Activated CD4-positive, alpha-beta memory T cell treated with anti-CD3 and anti-CD28 coated beads, Interleukin-2, amount 10 ng/mL, durations not matched to agents 7 days and 5 days (primary cell): ENCODE measurements at regions not wholly inside any gene's neighbourhood (a gene's known extent, or its start where the extent isn't known, plus 50 kb on each side); places are given as distances from the start of the nearest gene placed in this dataset.

Experiments
- CTCF ChIA-PET: fragments of 350-600 bp; sonication (Branson Sonifier 250); formaldehyde crosslinking; loops from one replicate; lab custom pipeline; 2021; ENCODE audit warnings: antibody characterized with exemption, inconsistent platforms; lab: Charles Lee
- POLR2A ChIA-PET: fragments of 350-600 bp; sonication (Branson Sonifier 250); formaldehyde crosslinking; loops from one replicate; lab custom pipeline; 2021; ENCODE audit warnings: antibody characterized with exemption; lab: Charles Lee
- DNase-seq: peaks from one replicate; pipeline ENCODE4 v3.0.0-alpha.2; 2020
- H3K27ac Mint-ChIP-seq: one replicate; pipeline ENCODE4 v1.8.0; 2021; ENCODE audit warnings: mild to moderate bottlenecking, mixed read lengths
- H3K27me3 Mint-ChIP-seq: one replicate; pipeline ENCODE4 v1.8.0; 2021; ENCODE audit warnings: mixed read lengths
- H3K36me3 Mint-ChIP-seq: one replicate; pipeline ENCODE4 v1.8.0; 2021; ENCODE audit warnings: low read depth, mixed read lengths
- H3K4me1 Mint-ChIP-seq: one replicate; pipeline ENCODE4 v1.8.0; 2021; ENCODE audit warnings: mixed read lengths
- H3K4me3 Mint-ChIP-seq: one replicate; pipeline ENCODE4 v1.8.0; 2021; ENCODE audit warnings: mild to moderate bottlenecking, mixed read lengths
- H3K9me3 Mint-ChIP-seq: one replicate; pipeline ENCODE4 v1.8.0; 2021; ENCODE audit warnings: mixed read lengths

- Mint-ChIP-seq H3K27ac (no peak overlapping the region), H3K4me1 (no peaks in the 10 kb centered on the region), H3K36me3 (no peaks in the 10 kb centered on the region), H3K9me3 (no peaks in the 10 kb centered on the region), H3K27me3 (peaks cover 2% of the 10 kb centered on the region), H3K4me3 (no peak overlapping the region)
- DNase-seq = no peak
- ChIA-PET CTCF (no interaction called here), POLR2A (no interaction called here)
These were observed 459.7 kb downstream of the LRATD1 start for GRCh38 chr2:15092181-15092580.

GRCh38 chr2:15092691-15093090, 460.2 kb downstream of the LRATD1 start:
- Mint-ChIP-seq H3K4me1 (no peaks in the 10 kb centered on the region), H3K27ac (no peak overlapping the region), H3K4me3 (no peak overlapping the region), H3K27me3 (peaks cover 2% of the 10 kb centered on the region), H3K9me3 (no peaks in the 10 kb centered on the region), H3K36me3 (no peaks in the 10 kb centered on the region)
- DNase-seq = no peak
- POLR2A ChIA-PET = no interaction called here
- CTCF ChIA-PET = no interaction called here

GRCh38 chr2:15094161-15094560, 461.6 kb downstream of the LRATD1 start:
- DNase-seq = no peak
- ChIA-PET POLR2A (no interaction called here), CTCF (no interaction called here)
- Mint-ChIP-seq H3K27ac (no peak overlapping the region), H3K27me3 (no peaks in the 10 kb centered on the region), H3K4me3 (no peak overlapping the region), H3K9me3 (no peaks in the 10 kb centered on the region), H3K4me1 (no peaks in the 10 kb centered on the region), H3K36me3 (no peaks in the 10 kb centered on the region)

GRCh38 chr2:15096873-15097272, 464.3 kb downstream of the NBAS start:
- Mint-ChIP-seq H3K4me1 (no peaks in the 10 kb centered on the region), H3K36me3 (no peaks in the 10 kb centered on the region), H3K27me3 (peaks cover 3% of the 10 kb centered on the region), H3K4me3 (no peak overlapping the region), H3K9me3 (no peaks in the 10 kb centered on the region), H3K27ac (no peak overlapping the region)
- CTCF ChIA-PET = no interaction called here
- no peak for DNase-seq
- POLR2A ChIA-PET = no interaction called here

GRCh38 chr2:15107137-15107536, 454.0 kb downstream of the NBAS start:
- ChIA-PET CTCF (no interaction called here), POLR2A (no interaction called here)
- no peak overlapping the region for H3K27ac Mint-ChIP-seq
- no peaks in the 10 kb centered on the region for H3K4me1 Mint-ChIP-seq
- H3K27me3 Mint-ChIP-seq = peaks cover 2% of the 10 kb centered on the region
- no peak for DNase-seq
- no peak overlapping the region for H3K4me3 Mint-ChIP-seq
- no peaks in the 10 kb centered on the region for H3K36me3 Mint-ChIP-seq
- H3K9me3 Mint-ChIP-seq = peaks cover 18% of the 10 kb centered on the region

GRCh38 chr2:15111718-15112117, 449.4 kb downstream of the NBAS start:
- POLR2A ChIA-PET = no interaction called here
- Mint-ChIP-seq H3K4me1 (no peaks in the 10 kb centered on the region), H3K27ac (no peak overlapping the region), H3K9me3 (peaks cover 26% of the 10 kb centered on the region), H3K4me3 (no peak overlapping the region), H3K27me3 (no peaks in the 10 kb centered on the region), H3K36me3 (no peaks in the 10 kb centered on the region)
- CTCF ChIA-PET = no interaction called here
- no peak for DNase-seq

- no peaks in the 10 kb centered on the region for H3K36me3 Mint-ChIP-seq
- CTCF ChIA-PET = no interaction called here
These were observed 448.9 kb downstream of the NBAS start for GRCh38 chr2:15112216-15112615.

GRCh38 chr2:15115776-15116175, 445.4 kb downstream of the NBAS start:
- ChIA-PET POLR2A (no interaction called here), CTCF (no interaction called here)
- Mint-ChIP-seq H3K4me1 (no peaks in the 10 kb centered on the region), H3K9me3 (peaks cover 17% of the 10 kb centered on the region), H3K4me3 (no peak overlapping the region), H3K27me3 (no peaks in the 10 kb centered on the region), H3K27ac (no peak overlapping the region), H3K36me3 (no peaks in the 10 kb centered on the region)
- no peak for DNase-seq

More at GRCh38 chr2:15112216-15112615, 448.9 kb downstream of the NBAS start:
- H3K27me3 Mint-ChIP-seq = no peaks in the 10 kb centered on the region
- peaks cover 26% of the 10 kb centered on the region for H3K9me3 Mint-ChIP-seq
- no peak overlapping the region for H3K4me3 Mint-ChIP-seq
- no peak for DNase-seq
- no peaks in the 10 kb centered on the region for H3K4me1 Mint-ChIP-seq
- H3K27ac Mint-ChIP-seq = no peak overlapping the region
- POLR2A ChIA-PET = no interaction called here

- no peaks in the 10 kb centered on the region for H3K36me3 Mint-ChIP-seq
- H3K4me1 Mint-ChIP-seq = no peaks in the 10 kb centered on the region
- no peak overlapping the region for H3K27ac Mint-ChIP-seq
- ChIA-PET POLR2A (no interaction called here), CTCF (no interaction called here)
- no peak for DNase-seq
- H3K27me3 Mint-ChIP-seq = no peaks in the 10 kb centered on the region
- peaks cover 10% of the 10 kb centered on the region for H3K9me3 Mint-ChIP-seq
- H3K4me3 Mint-ChIP-seq = no peak overlapping the region
These were observed 444.3 kb downstream of the NBAS start for GRCh38 chr2:15116830-15117229.
